Keratinocyte (primary cell): ENCODE measurements at regions not wholly inside any gene's neighbourhood (a gene's known extent, or its start where the extent isn't known, plus 50 kb on each side); places are given as distances from the start of the nearest gene placed in this dataset.

Experiments
- DNase-seq: peaks from one replicate; pipeline ENCODE4 v3.0.0-alpha.2; 2011; ENCODE audit warnings: low read depth, missing footprints, low spot score
- FAIRE-seq: peaks from 2 replicates; lab custom pipeline; 2011; peaks lifted over from hg19 to GRCh38; lab: Jason Lieb, UNC
- H2AFZ ChIP-seq: 2 replicates; pipeline ENCODE4 v1.6.0; 2012; ENCODE audit warnings: low read length, control low read depth, inconsistent platforms; ENCODE audit not compliant: control insufficient read depth
- H3K27ac ChIP-seq: 2 replicates; pipeline ENCODE4 v1.5.1; 2011; ENCODE audit warnings: low read length; ENCODE audit not compliant: control insufficient read depth, insufficient read depth
- H3K27me3 ChIP-seq: 3 replicates; pipeline ENCODE4 v1.6.0; 2011; ENCODE audit warnings: low read length; ENCODE audit not compliant: control insufficient read depth, insufficient read depth; ENCODE audit errors: extremely low read depth
- H3K36me3 ChIP-seq, 2 experiments: 2 replicates in 1 of 2; 3 replicates in 1 of 2; pipeline ENCODE4 v1.5.1; 2011; ENCODE audit warnings: low read length in 2 of 2, mild to moderate bottlenecking in 1 of 2; ENCODE audit not compliant: control insufficient read depth in 2 of 2, insufficient read depth in 2 of 2; ENCODE audit errors: extremely low read depth in 1 of 2
- H3K4me1 ChIP-seq: 3 replicates; pipeline ENCODE4 v1.5.1; 2011; ENCODE audit warnings: low read length; ENCODE audit not compliant: control insufficient read depth, insufficient read depth; ENCODE audit errors: extremely low read depth
- H3K4me2 ChIP-seq: 3 replicates; pipeline ENCODE4 v1.6.0; 2011; ENCODE audit warnings: low read depth, low read length; ENCODE audit not compliant: control insufficient read depth, insufficient read depth; ENCODE audit errors: extremely low read depth
- H3K4me3 ChIP-seq, 3 experiments: fragments of 200-600 bp in 1 of 3; sonication (generic) in 1 of 3; 2 replicates in 2 of 3; 3 replicates in 1 of 3; pipeline ENCODE4 v1.5.1; 2011 to 2016; ENCODE audit warnings: low read length in 3 of 3, mild to moderate bottlenecking in 3 of 3, control low read depth in 2 of 3, inconsistent platforms in 1 of 3, low read depth in 1 of 3, mixed read lengths in 1 of 3, mixed run types in 1 of 3, moderate library complexity in 1 of 3; ENCODE audit not compliant: control insufficient read depth in 2 of 3, insufficient read depth in 2 of 3; ENCODE audit errors: extremely low read depth in 1 of 3
- H3K79me2 ChIP-seq: 2 replicates; pipeline ENCODE4 v1.6.0; 2012; ENCODE audit warnings: low read length; ENCODE audit not compliant: control insufficient read depth, insufficient read depth
- H3K9ac ChIP-seq: 3 replicates; pipeline ENCODE4 v1.6.0; 2011; ENCODE audit warnings: low read length; ENCODE audit not compliant: control insufficient read depth, insufficient read depth; ENCODE audit errors: extremely low read depth
- H3K9me1 ChIP-seq: 3 replicates; pipeline ENCODE4 v1.6.0; 2011; ENCODE audit warnings: low read length; ENCODE audit not compliant: control insufficient read depth, insufficient read depth; ENCODE audit errors: extremely low read depth
- H3K9me3 ChIP-seq: 2 replicates; pipeline ENCODE4 v1.5.1; 2012; ENCODE audit warnings: low read depth, low read length; ENCODE audit not compliant: control insufficient read depth
- H4K20me1 ChIP-seq: 3 replicates; pipeline ENCODE4 v1.6.0; 2011; ENCODE audit warnings: low read length; ENCODE audit not compliant: control insufficient read depth, insufficient read depth; ENCODE audit errors: extremely low read depth
- EZH2 ChIP-seq: IDR thresholded peaks from one replicate; pipeline ENCODE4 v1.6.1; 2012; ENCODE audit warnings: inconsistent platforms, mild to moderate bottlenecking, low read length, moderate library complexity
- dilution Hi-C: fragments of 300-500 bp; cut with MboI; formaldehyde crosslinking; loops from one replicate; pipeline ENCODE4 v1.7.0; 2020; ENCODE audit warnings: low sequenced_read_pairs; ENCODE audit not compliant: extremely low pct_ligation_motif_present
- TF ChIP-seq, protein P1 (sequence below), 3 experiments: IDR thresholded peaks in 1 of 3; conservative IDR thresholded peaks in 1 of 3; optimal IDR thresholded peaks in 1 of 3; 2 replicates in 2 of 3; 3 replicates in 1 of 3; pipeline versions ENCODE3 to v1.5.1; 2011; ENCODE audit warnings: low read length in 3 of 3, mild to moderate bottlenecking in 3 of 3, moderate library complexity in 2 of 3, control low read depth in 1 of 3, inconsistent platforms in 1 of 3; ENCODE audit not compliant: insufficient read depth in 2 of 3; ENCODE audit errors: extremely low read depth in 1 of 3

DNA sequence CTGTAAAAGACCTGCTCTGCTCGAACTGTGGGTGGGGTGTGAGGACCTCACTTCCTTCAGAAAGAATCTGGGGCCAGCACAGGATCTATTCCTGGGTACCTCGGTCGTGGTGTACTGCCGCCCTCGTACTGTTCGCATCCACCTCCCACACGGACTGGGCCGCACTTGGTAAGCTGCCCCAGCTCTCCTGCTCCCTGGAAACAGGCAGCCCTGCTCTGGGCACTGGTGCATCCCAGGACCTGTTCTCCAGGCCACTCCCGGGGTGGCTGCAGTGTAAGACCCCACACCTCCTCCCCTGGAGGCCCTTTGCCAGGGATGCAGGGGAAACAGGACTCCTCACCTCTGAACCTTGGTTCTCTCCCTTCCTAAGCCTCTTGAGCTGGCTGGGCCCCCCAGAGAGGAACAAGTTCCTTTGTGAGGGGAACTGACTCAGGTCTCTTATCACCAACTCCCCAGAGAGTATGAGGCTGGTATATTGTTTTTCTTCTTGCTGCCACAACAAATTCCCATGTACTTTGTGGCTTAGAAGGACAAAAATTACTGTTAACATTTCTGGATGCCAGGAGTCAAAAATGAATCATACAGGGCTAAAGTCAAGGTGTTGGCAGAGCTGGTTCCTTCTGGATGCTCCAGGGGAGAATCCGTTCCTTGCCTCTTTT is 276.5 kb downstream of the NUAK1 start:
- Histone ChIP-seq H3K4me1 (no peaks in the 10 kb centered on the region), H3K27ac (no peak overlapping the region), H3K4me2 (no peak overlapping the region), H2AFZ (no peak overlapping the region), H3K4me3 (no peak overlapping the region), H3K9ac (no peak overlapping the region), H4K20me1 (no peaks in the 10 kb centered on the region), H3K9me3 (no peaks in the 10 kb centered on the region), H3K27me3 (no peaks in the 10 kb centered on the region), H3K36me3 (no peaks in the 10 kb centered on the region), H3K79me2 (no peaks in the 10 kb centered on the region), H3K9me1 (no peaks in the 10 kb centered on the region)
- no peak for FAIRE-seq
- TF ChIP-seq EZH2 = no peak
- TF ChIP-seq, protein P1, sequence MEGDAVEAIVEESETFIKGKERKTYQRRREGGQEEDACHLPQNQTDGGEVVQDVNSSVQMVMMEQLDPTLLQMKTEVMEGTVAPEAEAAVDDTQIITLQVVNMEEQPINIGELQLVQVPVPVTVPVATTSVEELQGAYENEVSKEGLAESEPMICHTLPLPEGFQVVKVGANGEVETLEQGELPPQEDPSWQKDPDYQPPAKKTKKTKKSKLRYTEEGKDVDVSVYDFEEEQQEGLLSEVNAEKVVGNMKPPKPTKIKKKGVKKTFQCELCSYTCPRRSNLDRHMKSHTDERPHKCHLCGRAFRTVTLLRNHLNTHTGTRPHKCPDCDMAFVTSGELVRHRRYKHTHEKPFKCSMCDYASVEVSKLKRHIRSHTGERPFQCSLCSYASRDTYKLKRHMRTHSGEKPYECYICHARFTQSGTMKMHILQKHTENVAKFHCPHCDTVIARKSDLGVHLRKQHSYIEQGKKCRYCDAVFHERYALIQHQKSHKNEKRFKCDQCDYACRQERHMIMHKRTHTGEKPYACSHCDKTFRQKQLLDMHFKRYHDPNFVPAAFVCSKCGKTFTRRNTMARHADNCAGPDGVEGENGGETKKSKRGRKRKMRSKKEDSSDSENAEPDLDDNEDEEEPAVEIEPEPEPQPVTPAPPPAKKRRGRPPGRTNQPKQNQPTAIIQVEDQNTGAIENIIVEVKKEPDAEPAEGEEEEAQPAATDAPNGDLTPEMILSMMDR (optimal IDR thresholded peaks at IDR 0.05 in 1 of 3, IDR thresholded peaks at IDR 0.05 in 1 of 3, conservative IDR thresholded peaks at IDR 0.05 in 1 of 3; ENCODE audit: extremely low read depth in 1 of 3, insufficient read depth in 2 of 3, low read length in 3 of 3) = no peak
- dilution Hi-C loops = no loop called here
- DNase-seq = no peak

- Histone ChIP-seq H3K27ac (no peak overlapping the region), H3K27me3 (no peaks in the 10 kb centered on the region), H3K4me2 (no peak overlapping the region), H3K79me2 (no peaks in the 10 kb centered on the region), H3K9ac (no peak overlapping the region), H3K4me3 (no peak overlapping the region), H4K20me1 (no peaks in the 10 kb centered on the region), H3K4me1 (no peaks in the 10 kb centered on the region), H3K9me3 (no peaks in the 10 kb centered on the region), H3K9me1 (no peaks in the 10 kb centered on the region), H2AFZ (no peak overlapping the region), H3K36me3 (no peaks in the 10 kb centered on the region)
- dilution Hi-C loops = no loop called here
- TF ChIP-seq, protein P1 (optimal IDR thresholded peaks at IDR 0.05 in 1 of 3, IDR thresholded peaks at IDR 0.05 in 1 of 3, conservative IDR thresholded peaks at IDR 0.05 in 1 of 3; ENCODE audit: extremely low read depth in 1 of 3, insufficient read depth in 2 of 3, low read length in 3 of 3) = no peak
- no peak for TF ChIP-seq EZH2
- FAIRE-seq (no peak), DNase-seq (no peak)
These were observed 274.4 kb downstream of the NUAK1 start for GRCh38 chr12:105864316-105864715.
